Transverse colon (tissue), 4 donors: ENCODE measurements at regions not wholly inside any gene's neighbourhood (a gene's known extent, or its start where the extent isn't known, plus 50 kb on each side); places are given as distances from the start of the nearest gene placed in this dataset.

Experiments
- DNase-seq: peaks from one replicate; pipeline ENCODE4 v3.0.0-alpha.2; 2019
- H3K27ac ChIP-seq, 4 donors: fragments of 200-600 bp; sonication (generic); 2 replicates each; pipeline ENCODE4 v1.5.1; 2016 to 2018; ENCODE audit warnings: inconsistent platforms in 4 of 4
- H3K27me3 ChIP-seq: fragments of 200-600 bp; sonication (generic); 2 replicates; pipeline ENCODE4 v1.5.1; 2017; ENCODE audit warnings: inconsistent platforms
- H3K36me3 ChIP-seq, 4 donors: fragments of 200-600 bp; sonication (generic); 2 replicates each; pipeline ENCODE4 v1.5.1; 2017 to 2019; ENCODE audit warnings: inconsistent platforms in 4 of 4
- H3K4me1 ChIP-seq, 4 donors: fragments of 200-600 bp; sonication (generic); 2 replicates each; pipeline ENCODE4 v1.5.1; 2017 to 2020; ENCODE audit warnings: inconsistent platforms in 4 of 4
- H3K4me3 ChIP-seq, 4 donors: fragments of 200-600 bp; sonication (generic); 1 replicate in 1 of 4; 2 replicates in 3 of 4; pipeline versions ENCODE4 v1.5.1 to v1.6.1; 2017 to 2019; ENCODE audit warnings: inconsistent platforms in 4 of 4
- H3K9me3 ChIP-seq, 2 donors: fragments of 200-600 bp; sonication (generic); 2 replicates each; pipeline ENCODE4 v1.5.1; 2017 to 2019; ENCODE audit warnings: inconsistent platforms in 2 of 2
- EP300 ChIP-seq: sonication (generic); formaldehyde crosslinking; IDR thresholded peaks from one replicate; pipeline ENCODE4 v1.6.1; 2017; ENCODE audit warnings: antibody characterized with exemption, low read depth
- POLR2A ChIP-seq: fragments of 450-650 bp; IDR thresholded peaks from one replicate; pipeline ENCODE4 v1.6.1; 2016; ENCODE audit warnings: antibody characterized with exemption, mild to moderate bottlenecking, moderate library complexity
- POLR2AphosphoS5 ChIP-seq, 3 donors: sonication (generic); formaldehyde crosslinking; IDR thresholded peaks; one replicate each; pipeline ENCODE4 v1.6.1; 2016; ENCODE audit warnings: antibody characterized with exemption in 3 of 3
- WGBS, 2 donors: methylation state at CpG; one replicate each; pipeline ENCODE4 v1.1.5; 2018; ENCODE audit warnings: low coverage in 1 of 2; 5-methylcytosine and 5-hydroxymethylcytosine counted together
- in situ Hi-C, 4 donors: fragments of 200-750 bp; cut with MboI; loops; one replicate each; pipeline versions ENCODE4 v1.15.0 to v1.15.1; 2017; ENCODE audit warnings: low sequenced_read_pairs in 3 of 4, low pct_ligation_motif_present in 1 of 4, low pct_unique_long_range_greater_than_20kb in 1 of 4
- intact Hi-C: fragments of 100-400 bp; cut with DNase I; formaldehyde crosslinking; loops from one replicate; pipeline ENCODE4 v1.15.1; 2023; ENCODE audit warnings: low total_unique reads
- TF ChIP-seq, protein P1 (sequence below), 5 experiments: fragments of 200-600 bp in 3 of 5; fragments of 450-650 bp in 2 of 5; sonication (generic) in 3 of 5; IDR thresholded peaks; 1 replicate in 2 of 5; 2 replicates in 3 of 5; pipeline ENCODE4 v1.5.1; 2016 to 2017; ENCODE audit warnings: antibody characterized with exemption in 5 of 5, inconsistent platforms in 3 of 5, mild to moderate bottlenecking in 2 of 5, moderate library complexity in 1 of 5

DNA sequence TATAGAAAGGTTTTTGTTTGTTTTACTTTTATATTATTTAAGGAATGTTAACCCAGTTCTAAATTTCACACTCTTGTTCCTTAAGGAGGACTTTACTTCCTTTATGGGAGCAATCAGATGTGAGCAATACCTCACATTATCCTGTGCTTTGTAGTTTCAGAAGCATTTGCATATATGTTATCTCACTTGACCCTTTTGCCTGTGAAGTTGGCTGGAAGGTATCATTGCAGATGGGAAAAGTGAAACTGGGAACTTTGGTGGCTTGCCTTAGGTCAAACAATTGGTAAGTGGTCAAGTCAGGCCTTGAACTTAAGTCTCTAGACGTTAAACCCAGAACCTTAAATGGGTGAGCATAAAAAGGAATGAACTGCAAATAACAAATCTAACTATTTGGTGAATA lies 90.6 kb downstream of the AREG start:
- peak overlapping the region in 3 of 4 donors; percentile 45 to 68 (median 62) for H3K27ac ChIP-seq
- intact Hi-C loops = no loop called here
- no peak for DNase-seq

DNA sequence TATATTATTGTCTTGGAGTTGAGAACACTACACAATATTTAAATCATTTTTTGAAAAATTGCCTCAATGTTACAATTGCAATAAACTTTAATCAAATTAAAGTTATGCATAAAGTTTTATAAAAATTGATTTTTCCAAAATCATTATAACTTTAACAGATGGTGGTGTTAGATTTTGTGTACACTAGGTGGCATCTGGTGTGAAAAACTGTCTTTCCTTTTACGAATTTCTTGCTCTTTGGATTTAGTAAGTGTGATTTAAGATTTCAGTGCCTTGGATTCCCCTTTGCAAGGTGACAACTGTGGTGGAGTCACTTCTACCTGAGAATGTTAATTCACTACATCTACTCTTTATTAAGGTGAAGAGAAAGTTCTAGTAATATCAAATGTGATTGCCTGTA lies 91.6 kb downstream of the AREG start:
- TF ChIP-seq POLR2AphosphoS5 (IDR thresholded peaks at IDR 0.05) (no peak), POLR2A (no peak), EP300 (no peak)
- TF ChIP-seq, protein P1, sequence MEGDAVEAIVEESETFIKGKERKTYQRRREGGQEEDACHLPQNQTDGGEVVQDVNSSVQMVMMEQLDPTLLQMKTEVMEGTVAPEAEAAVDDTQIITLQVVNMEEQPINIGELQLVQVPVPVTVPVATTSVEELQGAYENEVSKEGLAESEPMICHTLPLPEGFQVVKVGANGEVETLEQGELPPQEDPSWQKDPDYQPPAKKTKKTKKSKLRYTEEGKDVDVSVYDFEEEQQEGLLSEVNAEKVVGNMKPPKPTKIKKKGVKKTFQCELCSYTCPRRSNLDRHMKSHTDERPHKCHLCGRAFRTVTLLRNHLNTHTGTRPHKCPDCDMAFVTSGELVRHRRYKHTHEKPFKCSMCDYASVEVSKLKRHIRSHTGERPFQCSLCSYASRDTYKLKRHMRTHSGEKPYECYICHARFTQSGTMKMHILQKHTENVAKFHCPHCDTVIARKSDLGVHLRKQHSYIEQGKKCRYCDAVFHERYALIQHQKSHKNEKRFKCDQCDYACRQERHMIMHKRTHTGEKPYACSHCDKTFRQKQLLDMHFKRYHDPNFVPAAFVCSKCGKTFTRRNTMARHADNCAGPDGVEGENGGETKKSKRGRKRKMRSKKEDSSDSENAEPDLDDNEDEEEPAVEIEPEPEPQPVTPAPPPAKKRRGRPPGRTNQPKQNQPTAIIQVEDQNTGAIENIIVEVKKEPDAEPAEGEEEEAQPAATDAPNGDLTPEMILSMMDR (IDR thresholded peaks at IDR 0.05) = no peak
- 45 to 75% methylated on average over 1 of the region's 1 CpG for whole genome bisulfite sequencing, 2 donors
- in situ Hi-C loops = loop anchor here in 1 of 4 donors (10.0 kb wide), 1 partner anchor 162 kb away; no protein-coding TSS in a partner anchor

More for the DNA sequence above, 90.6 kb downstream of the AREG start:
- H3K36me3 ChIP-seq = no peaks in the 10 kb centered on the region
- no peak overlapping the region for H3K4me3 ChIP-seq
- no peak for TF ChIP-seq POLR2A
- TF ChIP-seq, protein P1 (IDR thresholded peaks at IDR 0.05) = no peak
- TF ChIP-seq POLR2AphosphoS5 (IDR thresholded peaks at IDR 0.05) = no peak
- TF ChIP-seq EP300 = no peak
- no peaks in the 10 kb centered on the region for H3K27me3 ChIP-seq
- WGBS, 2 donors = 76 to 86% methylated on average over 1 of the region's 1 CpG
- H3K4me1 ChIP-seq = peaks cover 0 to 45% (median 5%) of the 10 kb centered on the region in 4 donors
- H3K9me3 ChIP-seq = no peaks in the 10 kb centered on the region
- in situ Hi-C loops = loop anchor here in 1 of 4 donors (10.0 kb wide), 1 partner anchor 161 kb away; no protein-coding TSS in a partner anchor

DNA sequence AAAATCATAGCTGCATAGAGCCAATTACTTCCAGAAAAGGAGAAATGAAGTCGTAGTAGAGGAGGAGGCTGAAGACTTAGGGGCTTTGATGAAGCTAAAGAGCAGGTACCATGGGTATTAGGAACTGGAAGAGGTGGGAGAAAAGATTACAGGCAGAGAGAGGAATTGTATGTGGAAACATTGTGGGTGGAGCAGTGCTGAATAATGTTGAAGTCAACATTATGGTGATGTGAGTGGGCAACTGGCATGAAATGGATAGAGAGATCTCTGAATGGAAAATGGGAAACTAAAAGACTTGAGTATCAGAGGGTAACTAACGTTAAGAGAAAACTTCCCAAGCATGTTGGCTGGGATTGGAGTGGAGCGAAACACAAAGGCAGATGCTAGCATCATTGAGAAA lies 92.5 kb downstream of the AREG start:
- TF ChIP-seq, protein P1 (IDR thresholded peaks at IDR 0.05) = no peak
- TF ChIP-seq POLR2A = no peak
- no peak overlapping the region for H3K27ac ChIP-seq
- peaks cover 0 to 61% (median 13%) of the 10 kb centered on the region in 4 donors for H3K4me1 ChIP-seq
- H3K36me3 ChIP-seq = no peaks in the 10 kb centered on the region
- in situ Hi-C loops = loop anchor here in 1 of 4 donors (10.0 kb wide), 1 partner anchor 163 kb away; no protein-coding TSS in a partner anchor
- no peak for DNase-seq
- no peaks in the 10 kb centered on the region for H3K27me3 ChIP-seq
- 75 to 82% methylated on average over 3 of the region's 3 CpGs for WGBS, 2 donors
- H3K4me3 ChIP-seq = no peak overlapping the region
- H3K9me3 ChIP-seq = no peaks in the 10 kb centered on the region
- intact Hi-C loops = no loop called here

More for the DNA sequence above, 91.6 kb downstream of the AREG start:
- Histone ChIP-seq H3K9me3 (no peaks in the 10 kb centered on the region), H3K36me3 (no peaks in the 10 kb centered on the region), H3K27me3 (no peaks in the 10 kb centered on the region), H3K4me3 (no peak overlapping the region), H3K4me1 (peaks cover 0 to 52% (median 5%) of the 10 kb centered on the region in 4 donors), H3K27ac (no peak overlapping the region)
- intact Hi-C loops = no loop called here
- DNase-seq = no peak

DNA sequence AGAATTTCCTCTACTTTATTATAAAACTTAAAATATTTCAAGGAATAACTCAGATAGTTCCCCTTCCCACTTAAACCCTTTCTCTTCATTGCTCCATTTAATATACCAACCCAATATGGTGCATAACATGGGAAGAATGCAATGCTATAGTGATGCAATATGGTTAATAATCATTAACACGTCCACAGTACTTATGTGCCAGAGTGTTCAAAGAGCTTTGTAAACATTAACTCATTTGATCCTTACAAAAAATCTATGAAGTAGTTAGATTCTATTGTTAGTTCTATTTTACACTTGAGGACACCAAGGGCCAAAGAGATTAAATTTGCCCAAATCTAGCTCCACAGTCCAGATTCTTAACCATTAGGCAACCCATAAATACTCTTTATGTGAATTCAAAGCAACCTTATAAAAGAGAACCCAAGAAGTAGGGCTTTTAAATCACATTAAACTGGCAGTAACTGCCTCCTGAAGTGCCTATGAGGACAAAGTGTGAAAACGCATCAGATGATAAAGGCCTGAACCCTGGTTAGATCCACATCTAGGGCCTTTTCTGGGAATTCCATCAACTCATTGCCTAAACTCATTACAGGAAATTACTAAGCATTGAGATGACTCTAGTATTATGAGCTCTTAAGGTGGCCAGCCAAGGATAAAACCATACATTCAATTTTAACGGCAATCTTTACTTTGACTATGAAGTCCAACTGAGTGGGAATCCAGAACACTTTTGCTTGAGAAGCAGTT lies 94.3 kb downstream of the AREG start:
- WGBS, 2 donors = 53 to 57% methylated on average over 2 to 3 of the region's 3 CpGs
- H3K27me3 ChIP-seq = no peaks in the 10 kb centered on the region
- no peak overlapping the region for H3K4me3 ChIP-seq
- TF ChIP-seq, protein P1 (IDR thresholded peaks at IDR 0.05) = no peak
- TF ChIP-seq POLR2AphosphoS5 (IDR thresholded peaks at IDR 0.05) = no peak
- no peak for TF ChIP-seq POLR2A
- no peak for TF ChIP-seq EP300
- in situ Hi-C loops (loop anchor here in 1 of 4 donors (10.0 kb wide), 1 partner anchor 164 kb away; no protein-coding TSS in a partner anchor), intact Hi-C loops (no loop called here)
- H3K36me3 ChIP-seq = no peaks in the 10 kb centered on the region
- peaks cover 11 to 73% (median 25%) of the 10 kb centered on the region in 4 donors for H3K4me1 ChIP-seq
- H3K27ac ChIP-seq = peak overlapping the region in 3 of 4 donors; percentile 3 to 21 (median 14)
- no peak for DNase-seq
- no peaks in the 10 kb centered on the region for H3K9me3 ChIP-seq
